Liver (tissue), 7 donors: ENCODE measurements at regions not wholly inside any gene's neighbourhood (a gene's known extent, or its start where the extent isn't known, plus 50 kb on each side); places are given as distances from the start of the nearest gene placed in this dataset.

ENCODE experiments used
- DNase-seq: peaks from one replicate; pipeline ENCODE4 v3.0.0-alpha.2; 2017; ENCODE audit warnings: low spot score
- H3K27ac ChIP-seq, 2 donors: one replicate each; pipeline ENCODE4 v1.7.0; 2013; ENCODE audit warnings: inconsistent platforms in 2 of 2, low read length in 2 of 2, control low read depth in 1 of 2, low read depth in 1 of 2, mild to moderate bottlenecking in 1 of 2
- H3K27me3 ChIP-seq, 4 donors: one replicate each; pipeline versions ENCODE4 v1.6.1 to v1.7.0; 2013; ENCODE audit warnings: low read length in 3 of 4, inconsistent platforms in 1 of 4, mild to moderate bottlenecking in 1 of 4, moderate library complexity in 1 of 4; ENCODE audit not compliant: control insufficient read depth in 4 of 4, insufficient read depth in 4 of 4
- H3K36me3 ChIP-seq, 4 donors: one replicate each; pipeline versions ENCODE4 v1.6.1 to v1.7.0; 2013; ENCODE audit warnings: low read length in 3 of 4, mild to moderate bottlenecking in 3 of 4, low read depth in 1 of 4, moderate library complexity in 1 of 4; ENCODE audit not compliant: control insufficient read depth in 4 of 4, insufficient read depth in 3 of 4
- H3K4me1 ChIP-seq, 4 donors: one replicate each; pipeline versions ENCODE4 v1.6.1 to v1.7.0; 2013; ENCODE audit warnings: low read length in 3 of 4, mild to moderate bottlenecking in 3 of 4, moderate library complexity in 1 of 4; ENCODE audit not compliant: control insufficient read depth in 4 of 4, insufficient read depth in 4 of 4
- H3K4me3 ChIP-seq, 3 donors: one replicate each; pipeline versions ENCODE4 v1.6.1 to v1.7.0; 2013; ENCODE audit warnings: low read length in 3 of 3, control low read depth in 1 of 3, low read depth in 1 of 3, mild to moderate bottlenecking in 1 of 3
- H3K9ac ChIP-seq, 2 donors: one replicate each; pipeline ENCODE4 v1.7.0; 2013; ENCODE audit warnings: low read length in 2 of 2, mild to moderate bottlenecking in 2 of 2, moderate library complexity in 2 of 2, control low read depth in 1 of 2, low read depth in 1 of 2
- H3K9me3 ChIP-seq, 4 donors: one replicate each; pipeline versions ENCODE4 v1.6.1 to v1.7.0; 2013; ENCODE audit warnings: low read length in 3 of 4; ENCODE audit not compliant: control insufficient read depth in 4 of 4
- ATF3 ChIP-seq: IDR thresholded peaks from 2 replicates; pipeline ENCODE4 v1.6.1; 2016; ENCODE audit warnings: antibody characterized with exemption
- EGR1 ChIP-seq, 2 donors: IDR thresholded peaks; 2 replicates each; pipeline ENCODE4 v1.6.1; 2016 to 2018; ENCODE audit warnings: antibody characterized with exemption in 2 of 2, low read depth in 2 of 2
- FOXA1 ChIP-seq: IDR thresholded peaks from 2 replicates; pipeline ENCODE4 v1.6.1; 2016; ENCODE audit warnings: antibody characterized with exemption
- HNF4A ChIP-seq, 2 donors: conservative IDR thresholded peaks; 2 replicates each; pipeline ENCODE4 v1.6.1; 2016; ENCODE audit warnings: antibody characterized with exemption in 2 of 2, mild to moderate bottlenecking in 2 of 2
- HNF4G ChIP-seq: IDR thresholded peaks from 2 replicates; pipeline ENCODE4 v1.6.1; 2016; ENCODE audit warnings: antibody characterized with exemption
- JUND ChIP-seq, 2 donors: IDR thresholded peaks; 2 replicates each; pipeline ENCODE4 v1.6.1; 2016; ENCODE audit warnings: antibody characterized with exemption in 2 of 2
- MAX ChIP-seq: IDR thresholded peaks from 2 replicates; pipeline ENCODE4 v1.6.1; 2016; ENCODE audit warnings: antibody characterized with exemption
- NR2F2 ChIP-seq: IDR thresholded peaks from 2 replicates; pipeline ENCODE4 v1.6.1; 2016; ENCODE audit warnings: antibody characterized with exemption
- RAD21 ChIP-seq, 2 donors: IDR thresholded peaks; 2 replicates each; pipeline ENCODE4 v1.6.1; 2016; ENCODE audit warnings: antibody characterized with exemption in 2 of 2, mild to moderate bottlenecking in 2 of 2
- REST ChIP-seq: IDR thresholded peaks from 2 replicates; pipeline ENCODE4 v1.6.1; 2016; ENCODE audit warnings: antibody characterized with exemption, mild to moderate bottlenecking
- RXRA ChIP-seq, 2 donors: IDR thresholded peaks; 2 replicates each; pipeline ENCODE4 v1.6.1; 2017 to 2018; ENCODE audit warnings: antibody characterized with exemption in 2 of 2, mild to moderate bottlenecking in 1 of 2
- SP1 ChIP-seq: IDR thresholded peaks from 2 replicates; pipeline ENCODE4 v1.6.1; 2018; ENCODE audit warnings: antibody characterized with exemption, mild to moderate bottlenecking
- TAF1 ChIP-seq: conservative IDR thresholded peaks from 2 replicates; pipeline ENCODE4 v1.6.1; 2016; ENCODE audit warnings: antibody characterized with exemption, mild to moderate bottlenecking
- YY1 ChIP-seq: IDR thresholded peaks from 2 replicates; pipeline ENCODE4 v1.6.1; 2016; ENCODE audit warnings: antibody characterized with exemption, mild to moderate bottlenecking
- ZBTB33 ChIP-seq: IDR thresholded peaks from 2 replicates; pipeline ENCODE4 v1.6.1; 2016; ENCODE audit warnings: antibody characterized with exemption
- WGBS: extraction: QIAGEN DNeasy Blood & Tissue Kit; methylation state at CpG from one replicate; pipeline ENCODE4 v1.1.7; 2013; 5-methylcytosine and 5-hydroxymethylcytosine counted together
- donor health status: healthy.
- donor health status: healthy.
- donor health status: healthy.
- donor health status: healthy.

- TF ChIP-seq NR2F2 (no peak), REST (no peak), HNF4G (no peak), YY1 (no peak), RXRA (IDR thresholded peaks at IDR 0.05) (no peak), FOXA1 (no peak), MAX (no peak), ATF3 (no peak), SP1 (no peak), RAD21 (IDR thresholded peaks at IDR 0.05) (no peak), HNF4A (conservative IDR thresholded peaks at IDR 0.05) (no peak), ZBTB33 (no peak)
- peaks cover 0 to 5% (median 0%) of the 10 kb centered on the region in 4 donors for H3K27me3 ChIP-seq
- no peak for DNase-seq
- no peak overlapping the region for H3K27ac ChIP-seq
- no peaks in the 10 kb centered on the region for H3K36me3 ChIP-seq
- H3K9me3 ChIP-seq: no peaks in the 10 kb centered on the region
- H3K4me3 ChIP-seq: no peak overlapping the region
- H3K4me1 ChIP-seq: no peaks in the 10 kb centered on the region
- 75% methylated on average over 3 of the region's 3 CpGs for WGBS
- H3K9ac ChIP-seq: no peak overlapping the region
Observed at GRCh38 chr15:96750361-96750760, 419.9 kb downstream of the NR2F2 start.

- DNase-seq: no peak
- H3K9ac ChIP-seq: no peak overlapping the region
- H3K36me3 ChIP-seq: no peaks in the 10 kb centered on the region
- WGBS: 79% methylated on average over 3 of the region's 3 CpGs
- H3K9me3 ChIP-seq: peaks cover 0 to 7% (median 0%) of the 10 kb centered on the region in 4 donors
- no peak overlapping the region for H3K4me3 ChIP-seq
- TF ChIP-seq RAD21 (IDR thresholded peaks at IDR 0.05) (no peak), MAX (no peak), NR2F2 (no peak)
- H3K27me3 ChIP-seq: peaks cover 0 to 2% (median under 1%) of the 10 kb centered on the region in 4 donors
- no peaks in the 10 kb centered on the region for H3K4me1 ChIP-seq
- H3K27ac ChIP-seq: no peak overlapping the region
Observed at GRCh38 chr15:96756146-96756545, 425.6 kb downstream of the NR2F2 start.

- WGBS: 81% methylated on average over 12 of the region's 15 CpGs
- no peak for DNase-seq
- Histone ChIP-seq H3K36me3 (no peaks in the 10 kb centered on the region), H3K4me1 (no peaks in the 10 kb centered on the region), H3K9me3 (peaks cover 0 to 7% (median 0%) of the 10 kb centered on the region in 4 donors), H3K9ac (no peak overlapping the region), H3K4me3 (no peak overlapping the region), H3K27ac (no peak overlapping the region), H3K27me3 (peaks cover 0 to 2% (median under 1%) of the 10 kb centered on the region in 4 donors)
- TF ChIP-seq EGR1 (IDR thresholded peaks at IDR 0.05; ENCODE audit: low read depth in 2 of 2) (no peak), FOXA1 (no peak), TAF1 (no peak), JUND (IDR thresholded peaks at IDR 0.05) (no peak), MAX (no peak), RAD21 (IDR thresholded peaks at IDR 0.05) (no peak), HNF4A (conservative IDR thresholded peaks at IDR 0.05) (no peak)
Observed at GRCh38 chr15:96756656-96757055, 426.2 kb downstream of the NR2F2 start.
